ENCODE measurements at regions not wholly inside any gene's neighbourhood (a gene's known extent, or its start where the extent isn't known, plus 50 kb on each side); places are given as distances from the start of the nearest gene placed in this dataset.

DNA sequence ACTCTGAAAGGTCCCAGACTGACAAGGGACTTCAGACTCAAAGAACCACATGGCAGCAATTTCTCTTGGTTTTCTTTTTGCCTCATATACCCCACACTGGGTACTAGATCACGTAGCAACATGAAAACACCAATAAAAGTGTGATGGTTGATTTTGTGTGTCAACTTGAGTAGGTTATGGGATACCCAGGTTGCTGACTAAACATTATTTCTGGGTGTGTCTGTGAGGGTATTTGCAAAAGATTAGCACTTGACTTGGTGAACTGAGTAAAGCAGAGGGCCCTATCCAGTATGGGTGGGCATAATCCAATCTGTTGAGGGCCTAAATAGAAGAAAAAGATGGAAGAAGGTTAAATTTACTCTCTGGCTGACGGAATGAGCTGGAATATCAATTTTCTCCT, 53.8 kb upstream of the ZNF618 start:
- no peak for TF ChIP-seq EZH2 (optimal IDR thresholded peaks at IDR 0.05; ENCODE audit: low read depth, low read length)
- TF ChIP-seq, protein P1, sequence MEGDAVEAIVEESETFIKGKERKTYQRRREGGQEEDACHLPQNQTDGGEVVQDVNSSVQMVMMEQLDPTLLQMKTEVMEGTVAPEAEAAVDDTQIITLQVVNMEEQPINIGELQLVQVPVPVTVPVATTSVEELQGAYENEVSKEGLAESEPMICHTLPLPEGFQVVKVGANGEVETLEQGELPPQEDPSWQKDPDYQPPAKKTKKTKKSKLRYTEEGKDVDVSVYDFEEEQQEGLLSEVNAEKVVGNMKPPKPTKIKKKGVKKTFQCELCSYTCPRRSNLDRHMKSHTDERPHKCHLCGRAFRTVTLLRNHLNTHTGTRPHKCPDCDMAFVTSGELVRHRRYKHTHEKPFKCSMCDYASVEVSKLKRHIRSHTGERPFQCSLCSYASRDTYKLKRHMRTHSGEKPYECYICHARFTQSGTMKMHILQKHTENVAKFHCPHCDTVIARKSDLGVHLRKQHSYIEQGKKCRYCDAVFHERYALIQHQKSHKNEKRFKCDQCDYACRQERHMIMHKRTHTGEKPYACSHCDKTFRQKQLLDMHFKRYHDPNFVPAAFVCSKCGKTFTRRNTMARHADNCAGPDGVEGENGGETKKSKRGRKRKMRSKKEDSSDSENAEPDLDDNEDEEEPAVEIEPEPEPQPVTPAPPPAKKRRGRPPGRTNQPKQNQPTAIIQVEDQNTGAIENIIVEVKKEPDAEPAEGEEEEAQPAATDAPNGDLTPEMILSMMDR (IDR thresholded peaks at IDR 0.05; ENCODE audit: low read length), result no peak
- TF ChIP-seq EZH2phosphoT487 (IDR thresholded peaks at IDR 0.05; ENCODE audit: low read length), result no peak
- no peaks in the 10 kb centered on the region for H4K20me1 ChIP-seq (ENCODE audit: insufficient read depth, low read length)
- H3K4me1 ChIP-seq (ENCODE audit: low read length), result no peaks in the 10 kb centered on the region
- DNase-seq, result no peak
- H3K4me2 ChIP-seq (ENCODE audit: low read depth, low read length), result no peak overlapping the region
- H3K9ac ChIP-seq (ENCODE audit: low read length), result no peak overlapping the region
- H3K9me2 ChIP-seq (replicated peaks; ENCODE audit: insufficient read depth, low read length), result no peaks in the 10 kb centered on the region
- H3K27me3 ChIP-seq (replicated peaks; ENCODE audit: insufficient read depth, low read length), result no peaks in the 10 kb centered on the region
- H2AFZ ChIP-seq (ENCODE audit: low read length), result no peak overlapping the region
- no peak overlapping the region for H3K4me3 ChIP-seq (ENCODE audit: low read length)
- H3K79me2 ChIP-seq (ENCODE audit: low read length), result no peaks in the 10 kb centered on the region
- no peaks in the 10 kb centered on the region for H3F3A ChIP-seq (ENCODE audit: insufficient read depth, low read length)
- H3K27ac ChIP-seq (ENCODE audit: low read length), result no peak overlapping the region
- H3K36me3 ChIP-seq (replicated peaks; ENCODE audit: insufficient read depth, low read length), result no peaks in the 10 kb centered on the region
- no peaks in the 10 kb centered on the region for H3K9me3 ChIP-seq (replicated peaks; ENCODE audit: insufficient read depth, low read length)

DNA sequence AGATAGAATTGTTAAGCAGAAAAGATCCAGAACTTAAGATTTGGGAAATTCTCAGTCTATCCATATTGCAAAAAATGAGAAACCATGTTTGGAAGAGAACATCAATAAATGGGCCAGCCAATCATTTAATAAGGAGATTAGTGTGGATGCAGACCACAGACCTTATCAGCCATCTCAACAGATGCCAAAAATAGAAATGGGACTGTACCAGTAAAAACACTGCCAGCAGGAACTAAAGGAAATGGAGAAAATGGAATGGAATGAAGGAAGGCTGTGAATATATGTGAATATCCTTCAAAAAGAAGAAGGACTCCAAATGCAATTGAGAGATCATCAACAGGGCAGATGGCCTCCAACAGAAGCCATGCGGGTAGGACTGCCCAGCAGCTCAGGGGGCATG, 52.7 kb upstream of the ZNF618 start:
- H4K20me1 ChIP-seq (ENCODE audit: insufficient read depth, low read length), result no peaks in the 10 kb centered on the region
- no peak for DNase-seq
- no peak overlapping the region for H3K27ac ChIP-seq (ENCODE audit: low read length)
- no peaks in the 10 kb centered on the region for H3K79me2 ChIP-seq (ENCODE audit: low read length)
- no peak overlapping the region for H3K4me2 ChIP-seq (ENCODE audit: low read depth, low read length)
- no peaks in the 10 kb centered on the region for H3K9me3 ChIP-seq (replicated peaks; ENCODE audit: insufficient read depth, low read length)
- no peaks in the 10 kb centered on the region for H3F3A ChIP-seq (ENCODE audit: insufficient read depth, low read length)
- no peaks in the 10 kb centered on the region for H3K36me3 ChIP-seq (replicated peaks; ENCODE audit: insufficient read depth, low read length)
- H3K9me2 ChIP-seq (replicated peaks; ENCODE audit: insufficient read depth, low read length), result no peaks in the 10 kb centered on the region
- H2AFZ ChIP-seq (ENCODE audit: low read length), result no peak overlapping the region
- TF ChIP-seq EZH2 (optimal IDR thresholded peaks at IDR 0.05; ENCODE audit: low read depth, low read length), result no peak
- TF ChIP-seq, protein P1 (IDR thresholded peaks at IDR 0.05; ENCODE audit: low read length), result no peak
- no peak for TF ChIP-seq EZH2phosphoT487 (IDR thresholded peaks at IDR 0.05; ENCODE audit: low read length)
- H3K9ac ChIP-seq (ENCODE audit: low read length), result no peak overlapping the region
- H3K4me3 ChIP-seq (ENCODE audit: low read length), result no peak overlapping the region
- H3K4me1 ChIP-seq (ENCODE audit: low read length), result no peaks in the 10 kb centered on the region
- no peaks in the 10 kb centered on the region for H3K27me3 ChIP-seq (replicated peaks; ENCODE audit: insufficient read depth, low read length)

All from MM.1S (cell line).